ENCODE measurements at regions not wholly inside any gene's neighbourhood (a gene's known extent, or its start where the extent isn't known, plus 50 kb on each side); places are given as distances from the start of the nearest gene placed in this dataset.

DNA sequence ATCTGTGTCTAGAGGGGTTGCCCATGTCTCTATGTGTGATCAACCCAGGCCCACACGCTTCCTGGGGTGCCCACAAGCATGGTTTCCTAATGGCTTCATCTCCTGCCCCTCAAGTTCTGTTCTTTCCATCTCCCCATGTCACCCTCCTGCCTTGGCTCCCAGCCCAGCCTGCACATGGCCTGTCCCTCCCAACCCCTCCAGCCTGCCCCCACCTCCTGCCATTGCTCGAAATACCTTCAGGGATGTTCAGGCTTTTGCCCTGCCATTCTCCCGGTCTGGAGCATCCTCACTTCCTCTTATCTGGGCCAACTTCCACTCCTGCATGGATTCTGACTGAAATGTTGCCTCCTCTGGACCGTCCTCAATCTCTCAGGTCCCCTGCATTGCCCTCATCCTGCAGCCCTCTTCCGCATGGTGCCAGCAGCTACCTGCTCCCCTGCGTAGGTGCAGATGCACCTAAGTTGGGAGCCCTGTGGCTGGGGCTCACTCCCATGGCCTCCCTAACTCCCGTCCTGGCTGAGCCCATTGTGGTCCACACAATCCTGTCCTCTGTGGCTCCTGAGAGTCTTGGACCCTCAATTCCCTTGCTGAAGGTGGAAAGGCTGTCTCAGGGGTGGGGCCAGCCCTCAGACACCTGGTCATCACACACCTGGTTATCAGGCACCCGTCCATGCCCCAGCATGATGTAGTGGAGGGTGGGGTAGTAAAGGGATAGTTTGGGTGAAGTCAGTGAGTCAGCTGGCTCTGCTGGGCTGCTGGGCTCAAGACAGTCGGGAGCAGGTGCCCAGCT lies 152.1 kb downstream of the URI1 start:
- TF ChIP-seq POLR2A (IDR thresholded peaks at IDR 0.05) = no peak
- TF ChIP-seq, protein P1, sequence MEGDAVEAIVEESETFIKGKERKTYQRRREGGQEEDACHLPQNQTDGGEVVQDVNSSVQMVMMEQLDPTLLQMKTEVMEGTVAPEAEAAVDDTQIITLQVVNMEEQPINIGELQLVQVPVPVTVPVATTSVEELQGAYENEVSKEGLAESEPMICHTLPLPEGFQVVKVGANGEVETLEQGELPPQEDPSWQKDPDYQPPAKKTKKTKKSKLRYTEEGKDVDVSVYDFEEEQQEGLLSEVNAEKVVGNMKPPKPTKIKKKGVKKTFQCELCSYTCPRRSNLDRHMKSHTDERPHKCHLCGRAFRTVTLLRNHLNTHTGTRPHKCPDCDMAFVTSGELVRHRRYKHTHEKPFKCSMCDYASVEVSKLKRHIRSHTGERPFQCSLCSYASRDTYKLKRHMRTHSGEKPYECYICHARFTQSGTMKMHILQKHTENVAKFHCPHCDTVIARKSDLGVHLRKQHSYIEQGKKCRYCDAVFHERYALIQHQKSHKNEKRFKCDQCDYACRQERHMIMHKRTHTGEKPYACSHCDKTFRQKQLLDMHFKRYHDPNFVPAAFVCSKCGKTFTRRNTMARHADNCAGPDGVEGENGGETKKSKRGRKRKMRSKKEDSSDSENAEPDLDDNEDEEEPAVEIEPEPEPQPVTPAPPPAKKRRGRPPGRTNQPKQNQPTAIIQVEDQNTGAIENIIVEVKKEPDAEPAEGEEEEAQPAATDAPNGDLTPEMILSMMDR (IDR thresholded peaks at IDR 0.05) = no peak
